ENCODE measurements at regions not wholly inside any gene's neighbourhood (a gene's known extent, or its start where the extent isn't known, plus 50 kb on each side); places are given as distances from the start of the nearest gene placed in this dataset.

- H3K36me3 Mint-ChIP-seq = no peaks in the 10 kb centered on the region
- H3K4me3 Mint-ChIP-seq = no peak overlapping the region
- H3K36me3 ChIP-seq (ENCODE audit: insufficient read depth, low read length) = no peaks in the 10 kb centered on the region
- POLR2A ChIA-PET = no interaction called here
- no peak for DNase-seq
- no peak overlapping the region for H3K27ac ChIP-seq (ENCODE audit: low read depth, low read length)
- no peak overlapping the region for H3K4me3 ChIP-seq (ENCODE audit: low read length)
- H3K9me3 ChIP-seq (ENCODE audit: low read length) = no peaks in the 10 kb centered on the region
- CTCF ChIA-PET = no interaction called here
- no peak overlapping the region for H3K27ac Mint-ChIP-seq
- H3K4me1 ChIP-seq (ENCODE audit: insufficient read depth, low read length) = no peaks in the 10 kb centered on the region
- no peaks in the 10 kb centered on the region for H3K27me3 Mint-ChIP-seq
- H3K4me1 Mint-ChIP-seq = no peaks in the 10 kb centered on the region
- H3K27me3 ChIP-seq (ENCODE audit: insufficient read depth, low read length, poor library complexity, severe bottlenecking) = no peaks in the 10 kb centered on the region
- no peaks in the 10 kb centered on the region for H3K9me3 Mint-ChIP-seq
These were observed 58.1 kb upstream of the ERG start for GRCh38 chr21:38556390-38556789.

- no peaks in the 10 kb centered on the region for H3K4me1 ChIP-seq (ENCODE audit: insufficient read depth, low read length)
- H3K27ac Mint-ChIP-seq = no peak overlapping the region
- CTCF ChIA-PET = no interaction called here
- H3K4me3 Mint-ChIP-seq = no peak overlapping the region
- DNase-seq = no peak
- H3K4me1 Mint-ChIP-seq = no peaks in the 10 kb centered on the region
- no peaks in the 10 kb centered on the region for H3K27me3 ChIP-seq (ENCODE audit: insufficient read depth, low read length, poor library complexity, severe bottlenecking)
- POLR2A ChIA-PET = no interaction called here
- no peaks in the 10 kb centered on the region for H3K36me3 ChIP-seq (ENCODE audit: insufficient read depth, low read length)
- H3K27me3 Mint-ChIP-seq = no peaks in the 10 kb centered on the region
- no peaks in the 10 kb centered on the region for H3K9me3 Mint-ChIP-seq
- no peak overlapping the region for H3K4me3 ChIP-seq (ENCODE audit: low read length)
- H3K9me3 ChIP-seq (ENCODE audit: low read length) = no peaks in the 10 kb centered on the region
- H3K27ac ChIP-seq (ENCODE audit: low read depth, low read length) = no peak overlapping the region
- no peaks in the 10 kb centered on the region for H3K36me3 Mint-ChIP-seq
These were observed 62.9 kb upstream of the ERG start for GRCh38 chr21:38561205-38561604.

DNA sequence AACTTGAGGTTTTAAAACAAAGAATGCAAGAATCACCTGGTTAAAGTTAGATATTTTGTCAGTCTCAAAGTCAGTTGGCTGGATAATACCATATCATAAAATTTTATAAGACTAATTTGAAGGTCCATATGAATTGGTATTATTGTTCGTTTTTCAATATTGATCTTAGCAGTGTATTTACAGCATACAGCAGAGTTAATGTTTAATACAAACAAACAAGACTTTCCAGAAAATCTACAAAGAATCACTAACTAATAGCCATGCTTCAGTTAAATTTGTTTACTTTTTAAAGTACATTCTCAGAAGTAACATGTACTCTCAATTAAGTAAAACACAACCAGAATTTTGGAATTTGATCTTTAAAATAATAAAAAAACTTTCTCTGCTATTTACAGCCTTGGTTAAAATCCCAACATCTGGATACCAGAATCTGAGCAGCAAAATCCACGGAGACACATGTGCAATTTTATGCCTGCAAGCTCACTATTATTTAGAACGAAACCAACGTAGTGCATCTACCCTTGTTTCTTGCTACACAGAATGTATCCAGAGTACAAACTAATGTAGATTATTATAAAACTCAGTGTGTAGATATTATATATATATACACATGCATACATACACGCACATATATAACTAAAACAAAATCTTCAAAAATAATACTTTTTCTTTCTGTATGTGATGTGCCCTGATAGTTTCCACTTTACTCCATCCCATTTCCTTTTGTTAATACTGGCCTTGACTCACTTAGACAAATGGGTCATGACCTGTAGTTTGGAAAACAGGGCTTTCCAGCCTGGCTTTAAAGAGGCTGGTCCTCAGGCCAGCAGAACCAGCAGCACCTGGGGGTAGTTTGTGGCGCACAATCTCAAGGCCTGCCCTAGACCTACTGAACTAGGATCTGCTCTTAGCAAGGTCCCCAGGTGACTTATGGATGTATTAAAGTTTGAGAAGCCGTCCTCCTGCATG lies 63.6 kb upstream of the ERG start:
- Histone ChIP-seq H3K36me3 (ENCODE audit: insufficient read depth, low read length) (no peaks in the 10 kb centered on the region), H3K9me3 (ENCODE audit: low read length) (no peaks in the 10 kb centered on the region), H3K27me3 (ENCODE audit: insufficient read depth, low read length, poor library complexity, severe bottlenecking) (no peaks in the 10 kb centered on the region), H3K4me1 (ENCODE audit: insufficient read depth, low read length) (no peaks in the 10 kb centered on the region), H3K4me3 (ENCODE audit: low read length) (no peak overlapping the region), H3K27ac (ENCODE audit: low read depth, low read length) (no peak overlapping the region)
- Mint-ChIP-seq H3K27me3 (no peaks in the 10 kb centered on the region), H3K4me1 (no peaks in the 10 kb centered on the region), H3K36me3 (no peaks in the 10 kb centered on the region), H3K9me3 (no peaks in the 10 kb centered on the region), H3K4me3 (no peak overlapping the region), H3K27ac (no peak overlapping the region)
- no peak for DNase-seq
- ChIA-PET POLR2A (no interaction called here), CTCF (no interaction called here)

DNA sequence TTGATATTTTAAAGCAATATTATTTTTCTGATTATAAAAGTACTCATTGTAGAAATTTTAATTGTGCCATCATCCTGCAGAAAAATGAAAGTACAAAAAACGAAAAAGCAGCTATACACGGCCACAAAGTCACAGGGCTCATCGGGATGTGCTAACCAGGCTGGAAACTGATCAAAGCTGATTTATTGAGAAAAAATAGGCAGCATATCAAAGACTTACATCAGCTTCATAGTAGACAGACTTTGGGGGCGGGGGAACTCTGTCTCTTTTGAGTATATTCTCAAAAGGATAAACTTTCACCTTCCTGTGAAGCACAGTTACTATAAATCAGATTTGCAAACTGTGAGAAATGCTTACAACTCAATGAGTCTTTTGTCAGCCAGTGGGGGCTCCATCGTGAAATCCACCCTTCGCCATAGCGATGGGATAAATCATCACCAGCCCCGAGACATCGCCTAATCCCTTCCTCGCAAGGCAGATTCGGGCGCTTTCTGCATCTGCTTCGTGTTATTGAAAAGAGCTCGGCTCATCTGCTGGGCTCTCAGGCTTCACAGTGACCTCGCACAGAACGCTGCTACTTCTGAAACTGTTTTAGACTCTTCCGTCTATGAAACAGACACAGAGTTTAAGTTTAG lies 69.2 kb upstream of the ERG start:
- Histone ChIP-seq H3K36me3 (ENCODE audit: insufficient read depth, low read length) (no peaks in the 10 kb centered on the region), H3K9me3 (ENCODE audit: low read length) (no peaks in the 10 kb centered on the region), H3K27me3 (ENCODE audit: insufficient read depth, low read length, poor library complexity, severe bottlenecking) (no peaks in the 10 kb centered on the region), H3K27ac (ENCODE audit: low read depth, low read length) (no peak overlapping the region), H3K4me1 (ENCODE audit: insufficient read depth, low read length) (no peaks in the 10 kb centered on the region), H3K4me3 (ENCODE audit: low read length) (no peak overlapping the region)
- H3K36me3 Mint-ChIP-seq = no peaks in the 10 kb centered on the region
- H3K27me3 Mint-ChIP-seq = no peaks in the 10 kb centered on the region
- DNase-seq = no peak
- no peak overlapping the region for H3K27ac Mint-ChIP-seq
- POLR2A ChIA-PET = no interaction called here
- no peak overlapping the region for H3K4me3 Mint-ChIP-seq
- CTCF ChIA-PET = no interaction called here
- no peaks in the 10 kb centered on the region for H3K4me1 Mint-ChIP-seq
- peaks cover 0 to 8% (median 0%) of the 10 kb centered on the region in 5 donors for H3K9me3 Mint-ChIP-seq

DNA sequence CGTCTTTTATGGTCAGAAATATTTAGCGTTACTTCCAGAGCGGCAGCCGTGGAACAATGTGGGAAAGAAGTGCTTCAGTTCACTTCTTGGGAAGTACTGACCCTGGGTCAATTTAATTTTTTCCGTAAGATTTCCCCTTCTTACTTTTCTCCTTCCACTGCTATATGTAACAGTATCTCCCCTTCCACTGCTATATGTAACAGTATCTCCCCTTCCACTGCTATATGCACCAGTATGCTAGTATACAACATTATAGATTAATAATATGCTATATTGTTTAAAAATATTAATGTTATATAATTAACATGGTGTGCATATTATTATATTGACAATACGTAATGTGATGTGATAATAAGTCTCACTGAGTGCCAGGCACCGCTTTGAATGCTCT lies 69.7 kb upstream of the ERG start:
- H3K4me3 ChIP-seq (ENCODE audit: low read length) = no peak overlapping the region
- H3K9me3 Mint-ChIP-seq = peaks cover 0 to 8% (median 0%) of the 10 kb centered on the region in 5 donors
- no peaks in the 10 kb centered on the region for H3K36me3 ChIP-seq (ENCODE audit: insufficient read depth, low read length)
- no peak overlapping the region for H3K27ac ChIP-seq (ENCODE audit: low read depth, low read length)
- H3K4me3 Mint-ChIP-seq = no peak overlapping the region
- H3K27me3 ChIP-seq (ENCODE audit: insufficient read depth, low read length, poor library complexity, severe bottlenecking) = no peaks in the 10 kb centered on the region
- no peaks in the 10 kb centered on the region for H3K36me3 Mint-ChIP-seq
- POLR2A ChIA-PET = no interaction called here
- CTCF ChIA-PET = no interaction called here
- H3K9me3 ChIP-seq (ENCODE audit: low read length) = no peaks in the 10 kb centered on the region
- no peaks in the 10 kb centered on the region for H3K27me3 Mint-ChIP-seq
- H3K27ac Mint-ChIP-seq = no peak overlapping the region
- no peaks in the 10 kb centered on the region for H3K4me1 Mint-ChIP-seq
- DNase-seq = no peak
- H3K4me1 ChIP-seq (ENCODE audit: insufficient read depth, low read length) = no peaks in the 10 kb centered on the region

GRCh38 chr21:38569733-38570132 lies 71.5 kb upstream of the ERG start:
- POLR2A ChIA-PET = no interaction called here
- no peak overlapping the region for H3K27ac Mint-ChIP-seq
- H3K36me3 Mint-ChIP-seq = no peaks in the 10 kb centered on the region
- CTCF ChIA-PET = no interaction called here
- Histone ChIP-seq H3K9me3 (ENCODE audit: low read length) (no peaks in the 10 kb centered on the region), H3K4me1 (ENCODE audit: insufficient read depth, low read length) (no peaks in the 10 kb centered on the region), H3K4me3 (ENCODE audit: low read length) (no peak overlapping the region), H3K36me3 (ENCODE audit: insufficient read depth, low read length) (no peaks in the 10 kb centered on the region), H3K27me3 (ENCODE audit: insufficient read depth, low read length, poor library complexity, severe bottlenecking) (no peaks in the 10 kb centered on the region), H3K27ac (ENCODE audit: low read depth, low read length) (no peak overlapping the region)
- peaks cover 0 to 8% (median 0%) of the 10 kb centered on the region in 5 donors for H3K9me3 Mint-ChIP-seq
- no peaks in the 10 kb centered on the region for H3K4me1 Mint-ChIP-seq
- no peak for DNase-seq
- no peak overlapping the region for H3K4me3 Mint-ChIP-seq
- H3K27me3 Mint-ChIP-seq = peaks cover 0 to 3% of the 10 kb centered on the region in 2 donors

DNA sequence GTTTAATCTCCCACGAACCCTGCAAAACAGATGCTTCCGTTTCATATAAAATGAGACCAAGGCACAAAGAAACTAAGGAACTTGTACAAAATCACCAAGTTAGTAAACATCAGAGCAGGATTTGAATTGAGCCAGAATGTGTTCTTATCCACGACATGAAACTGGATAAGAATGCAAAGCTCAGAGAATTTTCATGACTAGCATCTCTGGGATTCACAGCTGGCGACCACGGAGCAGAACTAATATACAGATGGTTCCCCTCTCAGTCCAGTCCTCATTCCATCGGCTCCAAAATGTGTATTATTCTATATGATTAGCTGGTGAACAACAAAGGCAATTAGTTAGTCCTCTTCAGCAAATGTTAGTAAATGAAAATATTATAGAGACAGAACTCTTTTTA lies 72.3 kb upstream of the ERG start:
- Mint-ChIP-seq H3K4me1 (no peaks in the 10 kb centered on the region), H3K4me3 (no peak overlapping the region), H3K36me3 (no peaks in the 10 kb centered on the region), H3K27ac (no peak overlapping the region), H3K27me3 (peaks cover 0 to 3% of the 10 kb centered on the region in 2 donors), H3K9me3 (peaks cover 0 to 8% (median 0%) of the 10 kb centered on the region in 5 donors)
- no peak for DNase-seq
- Histone ChIP-seq H3K27ac (ENCODE audit: low read depth, low read length) (no peak overlapping the region), H3K9me3 (ENCODE audit: low read length) (no peaks in the 10 kb centered on the region), H3K36me3 (ENCODE audit: insufficient read depth, low read length) (no peaks in the 10 kb centered on the region), H3K4me1 (ENCODE audit: insufficient read depth, low read length) (no peaks in the 10 kb centered on the region), H3K27me3 (ENCODE audit: insufficient read depth, low read length, poor library complexity, severe bottlenecking) (no peaks in the 10 kb centered on the region), H3K4me3 (ENCODE audit: low read length) (no peak overlapping the region)
- ChIA-PET POLR2A (no interaction called here), CTCF (no interaction called here)

DNA sequence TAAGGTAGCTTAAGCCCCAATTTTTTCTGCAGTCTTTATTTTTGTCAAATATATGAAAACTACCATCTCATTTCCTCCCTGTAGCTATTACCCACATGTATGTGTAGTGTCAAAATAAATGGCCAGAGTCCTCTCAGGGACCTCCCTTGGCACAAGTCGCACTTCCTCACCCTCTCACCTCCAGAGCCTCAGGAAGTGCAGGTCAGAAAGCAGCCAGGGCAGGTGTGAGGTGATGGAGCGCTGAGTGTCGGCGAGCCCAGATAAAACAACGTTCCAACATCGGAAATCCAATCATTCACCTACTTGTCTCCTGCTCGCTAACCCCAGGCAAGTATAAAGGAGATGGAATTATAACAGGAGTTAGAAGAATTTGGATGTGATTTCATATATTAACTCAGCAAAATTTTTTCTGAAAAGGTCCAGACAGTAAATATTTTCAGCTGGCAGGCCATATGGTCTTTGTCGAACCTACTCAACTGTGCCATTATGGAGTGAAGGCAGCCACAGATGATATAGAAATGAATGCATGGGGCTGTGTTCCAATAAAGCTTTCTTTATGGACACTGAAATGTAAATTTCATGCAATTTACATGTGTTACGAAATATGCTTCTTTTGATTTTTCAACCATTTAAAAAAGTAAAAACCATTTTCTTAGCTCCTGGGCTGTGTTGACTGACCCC lies 76.8 kb upstream of the ERG start:
- CTCF ChIA-PET = no interaction called here
- Mint-ChIP-seq H3K9me3 (no peaks in the 10 kb centered on the region), H3K27ac (no peak overlapping the region), H3K27me3 (peaks cover 0 to 3% of the 10 kb centered on the region in 2 donors), H3K4me1 (no peaks in the 10 kb centered on the region), H3K36me3 (no peaks in the 10 kb centered on the region), H3K4me3 (no peak overlapping the region)
- Histone ChIP-seq H3K4me3 (ENCODE audit: low read length) (no peak overlapping the region), H3K36me3 (ENCODE audit: insufficient read depth, low read length) (no peaks in the 10 kb centered on the region), H3K27me3 (ENCODE audit: insufficient read depth, low read length, poor library complexity, severe bottlenecking) (no peaks in the 10 kb centered on the region), H3K9me3 (ENCODE audit: low read length) (no peaks in the 10 kb centered on the region), H3K27ac (ENCODE audit: low read depth, low read length) (no peak overlapping the region), H3K4me1 (ENCODE audit: insufficient read depth, low read length) (no peaks in the 10 kb centered on the region)
- no peak for DNase-seq
- POLR2A ChIA-PET = no interaction called here
